H1 (cell line): ENCODE measurements at regions not wholly inside any gene's neighbourhood (a gene's known extent, or its start where the extent isn't known, plus 50 kb on each side); places are given as distances from the start of the nearest gene placed in this dataset.
"Not testable (repeated sequence)": the region's sequence is repeated elsewhere in the genome, so short reads cannot be mapped to it uniquely, and the experiment has no call there.

Experiments
- CTCF ChIA-PET: fragments of 300-600 bp; sonication (Branson Sonifier 250); formaldehyde crosslinking; loops from one replicate; lab custom pipeline; 2021; ENCODE audit not compliant: partially characterized antibody; lab: Charles Lee
- POLR2A ChIA-PET: fragments of 300-600 bp; sonication (Branson Sonifier 250); formaldehyde crosslinking; loops from one replicate; lab custom pipeline; 2021; ENCODE audit warnings: inconsistent platforms; ENCODE audit not compliant: partially characterized antibody; lab: Charles Lee
- DNase-seq, 2 experiments: peaks; one replicate each; pipeline versions ENCODE4 v3.0.0 to v3.0.0-alpha.2; 2010 to 2022; ENCODE audit warnings: low spot score in 2 of 2, low read depth in 1 of 2, mixed read lengths in 1 of 2
- FAIRE-seq: peaks from 2 replicates; lab custom pipeline; 2011; peaks lifted over from hg19 to GRCh38; lab: Jason Lieb, UNC
- H2AFZ ChIP-seq: 2 replicates; pipeline ENCODE4 v1.8.1; 2012; ENCODE audit warnings: low read length, inconsistent platforms
- H2AK5ac ChIP-seq: 2 replicates; pipeline ENCODE4 v1.6.1; 2013; ENCODE audit warnings: low read depth, low read length
- H2BK120ac ChIP-seq: replicated peaks from 2 replicates; pipeline ENCODE3; 2013; ENCODE audit warnings: low read depth, low read length, inconsistent platforms
- H2BK12ac ChIP-seq: 2 replicates; pipeline ENCODE4 v1.6.1; 2013; ENCODE audit warnings: low read depth, low read length
- H2BK15ac ChIP-seq: 2 replicates; pipeline ENCODE4 v1.6.1; 2013; ENCODE audit warnings: low read length
- H2BK20ac ChIP-seq: 2 replicates; pipeline ENCODE4 v1.6.1; 2013; ENCODE audit warnings: low read length
- H2BK5ac ChIP-seq: 2 replicates; pipeline ENCODE4 v1.6.1; 2013; ENCODE audit warnings: low read depth, low read length
- H3K14ac ChIP-seq: 2 replicates; pipeline ENCODE4 v1.6.1; 2013; ENCODE audit warnings: inconsistent platforms; ENCODE audit not compliant: insufficient read length
- H3K18ac ChIP-seq: 2 replicates; pipeline ENCODE4 v1.6.1; 2013; ENCODE audit warnings: low read length; ENCODE audit errors: extremely low read depth
- H3K23ac ChIP-seq: 2 replicates; pipeline ENCODE4 v1.6.1; 2013; ENCODE audit warnings: inconsistent platforms; ENCODE audit not compliant: insufficient read length
- H3K23me2 ChIP-seq: 2 replicates; pipeline ENCODE4 v1.6.1; 2013; ENCODE audit warnings: low read depth, low read length
- H3K27ac ChIP-seq: 2 replicates; pipeline ENCODE4 v1.6.1; 2011; ENCODE audit warnings: low read depth, low read length, inconsistent platforms
- H3K27me3 ChIP-seq, 4 experiments: replicated peaks in 1 of 4; 1 replicate in 1 of 4; 2 replicates in 3 of 4; pipeline versions ENCODE4 v1.6.1 to v1.8.1; 2011 to 2013; ENCODE audit warnings: low read length in 3 of 4, mild to moderate bottlenecking in 3 of 4, inconsistent platforms in 2 of 4, mixed read lengths in 2 of 4, moderate library complexity in 1 of 4; ENCODE audit not compliant: control insufficient read depth in 3 of 4, insufficient read depth in 3 of 4; ENCODE audit errors: extremely low read depth in 1 of 4
- H3K36me3 ChIP-seq, 4 experiments: 2 replicates each; pipeline versions ENCODE4 v1.6.1 to v1.8.1; 2011 to 2013; ENCODE audit warnings: mild to moderate bottlenecking in 4 of 4, low read length in 3 of 4, moderate library complexity in 2 of 4, control low read depth in 1 of 4, inconsistent platforms in 1 of 4; ENCODE audit not compliant: insufficient read depth in 4 of 4, control insufficient read depth in 2 of 4
- H3K4ac ChIP-seq: replicated peaks from 2 replicates; pipeline ENCODE3; 2013; ENCODE audit warnings: low read length, low read depth, mixed read lengths, inconsistent platforms; ENCODE audit not compliant: insufficient read length
- H3K4me1 ChIP-seq, 4 experiments: replicated peaks in 1 of 4; 1 replicate in 1 of 4; 2 replicates in 3 of 4; pipeline versions ENCODE4 v1.6.1 to v1.8.1; 2011 to 2013; ENCODE audit warnings: low read length in 3 of 4, inconsistent platforms in 2 of 4, mixed read lengths in 1 of 4; ENCODE audit not compliant: insufficient read depth in 4 of 4, control insufficient read depth in 3 of 4
- H3K4me2 ChIP-seq, 2 experiments: 2 replicates each; pipeline versions ENCODE4 v1.6.1 to v1.8.1; 2011 to 2013; ENCODE audit warnings: low read depth in 2 of 2, low read length in 2 of 2, control low read depth in 1 of 2, inconsistent platforms in 1 of 2, mild to moderate bottlenecking in 1 of 2; ENCODE audit not compliant: insufficient read depth in 1 of 2
- H3K4me3 ChIP-seq, 4 experiments: fragments of 200-600, 300-600 bp in 1 of 4; sonication (generic), shearing (Covaris generic), sonication (Bioruptor Twin) in 1 of 4; 2 replicates each; pipeline versions ENCODE4 v1.5.1 to v1.8.1; 2011 to 2016; ENCODE audit warnings: low read length in 4 of 4, low read depth in 3 of 4, control low read depth in 2 of 4, inconsistent platforms in 2 of 4, mild to moderate bottlenecking in 2 of 4, mixed read lengths in 1 of 4, moderate library complexity in 1 of 4; ENCODE audit not compliant: insufficient read depth in 2 of 4; ENCODE audit errors: extremely low read depth in 1 of 4
- H3K56ac ChIP-seq: replicated peaks from 2 replicates; pipeline ENCODE3; 2013; ENCODE audit warnings: low read depth, mild to moderate bottlenecking, mixed read lengths, low read length, inconsistent platforms; ENCODE audit not compliant: insufficient read length
- H3K79me1 ChIP-seq: 2 replicates; pipeline ENCODE4 v1.6.1; 2013; ENCODE audit warnings: low read depth, low read length, control low read depth
- H3K79me2 ChIP-seq, 2 experiments: 2 replicates each; pipeline versions ENCODE4 v1.6.1 to v1.8.1; 2012 to 2013; ENCODE audit warnings: low read length in 2 of 2, mild to moderate bottlenecking in 2 of 2, inconsistent platforms in 1 of 2; ENCODE audit not compliant: insufficient read depth in 2 of 2, control insufficient read depth in 1 of 2
- H3K9ac ChIP-seq, 4 experiments: replicated peaks in 1 of 4; 1 replicate in 1 of 4; 2 replicates in 3 of 4; pipeline versions ENCODE4 v1.6.1 to v1.8.1; 2011 to 2013; ENCODE audit warnings: low read depth in 3 of 4, low read length in 3 of 4, control low read depth in 2 of 4, mild to moderate bottlenecking in 2 of 4, moderate library complexity in 2 of 4, inconsistent platforms in 1 of 4; ENCODE audit errors: extremely low read depth in 1 of 4
- H3K9me3 ChIP-seq, 2 experiments: 2 replicates each; pipeline versions ENCODE4 v1.6.1 to v1.8.1; 2012 to 2013; ENCODE audit warnings: mild to moderate bottlenecking in 2 of 2, moderate library complexity in 2 of 2, control low read depth in 1 of 2, inconsistent platforms in 1 of 2, low read depth in 1 of 2, low read length in 1 of 2, mixed read lengths in 1 of 2; ENCODE audit not compliant: insufficient read depth in 2 of 2
- H4K20me1 ChIP-seq, 2 experiments: replicated peaks in 1 of 2; 2 replicates each; pipeline versions ENCODE3 to v1.8.1; 2011 to 2013; ENCODE audit warnings: inconsistent platforms in 2 of 2, low read length in 2 of 2, mild to moderate bottlenecking in 1 of 2; ENCODE audit not compliant: insufficient read depth in 2 of 2, control insufficient read depth in 1 of 2
- H4K5ac ChIP-seq: 2 replicates; pipeline ENCODE4 v1.6.1; 2013; ENCODE audit warnings: low read length, low read depth, mixed read lengths, inconsistent platforms; ENCODE audit not compliant: insufficient read length
- H4K8ac ChIP-seq: 2 replicates; pipeline ENCODE4 v1.8.0; 2013; ENCODE audit warnings: mild to moderate bottlenecking, moderate library complexity, low read length, inconsistent platforms; ENCODE audit not compliant: insufficient read depth; ENCODE audit errors: extremely low read depth
- H4K91ac ChIP-seq: replicated peaks from 2 replicates; pipeline ENCODE3; 2013; ENCODE audit warnings: low read length, mixed read lengths, inconsistent platforms; ENCODE audit not compliant: insufficient read length
- WGBS, 2 experiments: shearing (Covaris generic) in 1 of 2; methylation state at CpG; one replicate each; pipeline versions ENCODE4 v1.1.6 to v1.1.7; 2013 to 2015; ENCODE audit warnings: low lambda C conversion rate in 2 of 2, mixed read lengths in 2 of 2, inconsistent platforms in 1 of 2, low coverage in 1 of 2, missing lambda C conversion rate in 1 of 2; ENCODE audit not compliant: insufficient replicate concordance in 2 of 2, insufficient coverage in 1 of 2, insufficient read length in 1 of 2; ENCODE audit errors: extremely low coverage in 1 of 2, missing lambda C conversion rate in 1 of 2; 5-methylcytosine and 5-hydroxymethylcytosine counted together

GRCh38 chr21:9628051-9628450, 893.3 kb upstream of the TPTE start:
- H4K8ac ChIP-seq, H3K4me2 ChIP-seq, H2BK5ac ChIP-seq, POLR2A ChIA-PET, H3K56ac ChIP-seq, H3K27ac ChIP-seq, DNase-seq, H4K20me1 ChIP-seq, H3K18ac ChIP-seq, H3K79me1 ChIP-seq, H3K4me1 ChIP-seq, CTCF ChIA-PET, H3K9me3 ChIP-seq, H3K9ac ChIP-seq, H4K91ac ChIP-seq, H2BK20ac ChIP-seq, H2BK15ac ChIP-seq, H2BK12ac ChIP-seq, H3K36me3 ChIP-seq, FAIRE-seq, H3K14ac ChIP-seq, H2AK5ac ChIP-seq, H3K79me2 ChIP-seq, H2BK120ac ChIP-seq, H3K23me2 ChIP-seq, H4K5ac ChIP-seq, H2AFZ ChIP-seq, H3K27me3 ChIP-seq, H3K4ac ChIP-seq, H3K4me3 ChIP-seq, H3K23ac ChIP-seq: not testable (repeated sequence)
- 90% methylated on average over 1 of the region's 3 CpGs; no CpG with 5 or more reads in 1 of the 2 experiments for whole genome bisulfite sequencing, 2 experiments

GRCh38 chr21:9647409-9647808, 874.0 kb upstream of the TPTE start:
- H3K79me2 ChIP-seq, H3K36me3 ChIP-seq, H3K4me3 ChIP-seq, H3K56ac ChIP-seq, H4K8ac ChIP-seq, H4K20me1 ChIP-seq, H3K27ac ChIP-seq, H3K4me2 ChIP-seq, H3K79me1 ChIP-seq, H4K5ac ChIP-seq, H3K9ac ChIP-seq, H3K23ac ChIP-seq, H3K27me3 ChIP-seq, H3K14ac ChIP-seq, H4K91ac ChIP-seq, FAIRE-seq, H2BK12ac ChIP-seq, H2BK5ac ChIP-seq, H2BK20ac ChIP-seq, H2BK120ac ChIP-seq, H3K4me1 ChIP-seq, CTCF ChIA-PET, DNase-seq, POLR2A ChIA-PET, H3K23me2 ChIP-seq, H2AFZ ChIP-seq, H3K18ac ChIP-seq, H2BK15ac ChIP-seq, H2AK5ac ChIP-seq, H3K4ac ChIP-seq: not testable (repeated sequence)
- H3K9me3 ChIP-seq: peaks cover 18 to 24% of the 10 kb centered on the region in 2 experiments
